ENCODE measurements at regions not wholly inside any gene's neighbourhood (a gene's known extent, or its start where the extent isn't known, plus 50 kb on each side); places are given as distances from the start of the nearest gene placed in this dataset.

GRCh38 chr7:24472093-24472492 is 101.2 kb upstream of the PALS2 start:
- no peak for DNase-seq (ENCODE audit: low spot score)
- no peak for FAIRE-seq

GRCh38 chr7:24475166-24475961 is 97.9 kb upstream of the PALS2 start:
- no peak for DNase-seq (ENCODE audit: low spot score)
- no peak for FAIRE-seq

GRCh38 chr7:24476227-24476626 is 97.0 kb upstream of the PALS2 start:
- DNase-seq (ENCODE audit: low spot score) (no peak), FAIRE-seq (no peak)

- DNase-seq (ENCODE audit: low spot score) = peak; percentile 80
- peak; percentile 30 for FAIRE-seq
Observed at GRCh38 chr7:24477398-24478136, 95.7 kb upstream of the PALS2 start.

GRCh38 chr7:24478137-24478655 is 95.1 kb upstream of the PALS2 start:
- FAIRE-seq (no peak), DNase-seq (ENCODE audit: low spot score) (no peak)

GRCh38 chr7:24480501-24480900 is 92.8 kb upstream of the PALS2 start:
- DNase-seq (ENCODE audit: low spot score) = no peak
- FAIRE-seq = no peak

- DNase-seq (ENCODE audit: low spot score) (no peak), FAIRE-seq (no peak)
Observed at GRCh38 chr7:24483804-24484203, 89.4 kb upstream of the PALS2 start.

- FAIRE-seq (no peak), DNase-seq (ENCODE audit: low spot score) (no peak)
Observed at GRCh38 chr7:24492576-24492975, 80.7 kb upstream of the PALS2 start.

- peak; percentile 27 for FAIRE-seq
- no peak for DNase-seq (ENCODE audit: low spot score)
Observed at GRCh38 chr7:24494832-24495231, 78.4 kb upstream of the PALS2 start.

- DNase-seq (ENCODE audit: low spot score) (no peak), FAIRE-seq (no peak)
Observed at GRCh38 chr7:24496036-24496435, 77.2 kb upstream of the PALS2 start.

- no peak for DNase-seq (ENCODE audit: low spot score)
- no peak for FAIRE-seq
Observed at GRCh38 chr7:24498439-24498838, 74.8 kb upstream of the PALS2 start.

- DNase-seq (ENCODE audit: low spot score) = no peak
- no peak for FAIRE-seq
Observed at GRCh38 chr7:24499871-24500270, 73.4 kb upstream of the PALS2 start.

- no peak for DNase-seq (ENCODE audit: low spot score)
- no peak for FAIRE-seq
Observed at GRCh38 chr7:24500599-24500998, 72.7 kb upstream of the PALS2 start.

GRCh38 chr7:24501009-24501408 is 72.2 kb upstream of the PALS2 start:
- FAIRE-seq = no peak
- DNase-seq (ENCODE audit: low spot score) = no peak

- peak; percentile 17 for FAIRE-seq
- DNase-seq (ENCODE audit: low spot score) = no peak
Observed at GRCh38 chr7:24501443-24502134, 71.7 kb upstream of the PALS2 start.

- DNase-seq (ENCODE audit: low spot score) (no peak), FAIRE-seq (no peak)
Observed at GRCh38 chr7:24502135-24502488, 71.1 kb upstream of the PALS2 start.

- DNase-seq (ENCODE audit: low spot score) (no peak), FAIRE-seq (no peak)
Observed at GRCh38 chr7:24503506-24503905, 69.7 kb upstream of the PALS2 start.

- FAIRE-seq (no peak), DNase-seq (ENCODE audit: low spot score) (no peak)
Observed at GRCh38 chr7:24504040-24504439, 69.2 kb upstream of the PALS2 start.

GRCh38 chr7:24504836-24505235 is 68.4 kb upstream of the PALS2 start:
- DNase-seq (ENCODE audit: low spot score) = no peak
- FAIRE-seq = no peak

GRCh38 chr7:24505968-24506367 is 67.3 kb upstream of the PALS2 start:
- FAIRE-seq = no peak
- no peak for DNase-seq (ENCODE audit: low spot score)

GRCh38 chr7:24508316-24508715 is 64.9 kb upstream of the PALS2 start:
- FAIRE-seq (no peak), DNase-seq (ENCODE audit: low spot score) (no peak)

GRCh38 chr7:24510759-24511158 is 62.5 kb upstream of the PALS2 start:
- no peak for FAIRE-seq

More at GRCh38 chr7:24510759-24511158, 62.5 kb upstream of the PALS2 start:
- DNase-seq (ENCODE audit: low spot score) = no peak
